ENCODE measurements at regions not wholly inside any gene's neighbourhood (a gene's known extent, or its start where the extent isn't known, plus 50 kb on each side); places are given as distances from the start of the nearest gene placed in this dataset.

DNA sequence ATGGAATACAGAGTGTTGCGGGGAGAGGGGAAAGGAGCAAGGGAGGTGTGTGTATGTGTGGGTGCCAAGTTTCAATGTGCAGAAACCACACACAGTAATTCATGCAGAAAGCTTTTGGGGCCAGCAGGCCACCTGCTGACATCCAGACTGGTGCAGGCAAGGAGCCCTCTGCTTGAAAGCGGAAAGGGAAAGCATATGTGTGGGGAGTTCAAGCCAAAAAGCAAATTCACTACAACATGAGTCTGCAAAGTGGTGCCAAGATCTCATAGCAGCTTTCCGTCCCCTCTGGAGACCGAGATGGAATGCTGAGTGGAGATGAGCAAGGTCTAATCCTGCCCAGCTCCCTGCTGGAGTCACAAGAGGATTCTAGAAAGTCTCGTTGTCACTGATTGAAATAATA is 159.7 kb upstream of the VLDLR start:
- DNase-seq, result peak; percentile 36

DNA sequence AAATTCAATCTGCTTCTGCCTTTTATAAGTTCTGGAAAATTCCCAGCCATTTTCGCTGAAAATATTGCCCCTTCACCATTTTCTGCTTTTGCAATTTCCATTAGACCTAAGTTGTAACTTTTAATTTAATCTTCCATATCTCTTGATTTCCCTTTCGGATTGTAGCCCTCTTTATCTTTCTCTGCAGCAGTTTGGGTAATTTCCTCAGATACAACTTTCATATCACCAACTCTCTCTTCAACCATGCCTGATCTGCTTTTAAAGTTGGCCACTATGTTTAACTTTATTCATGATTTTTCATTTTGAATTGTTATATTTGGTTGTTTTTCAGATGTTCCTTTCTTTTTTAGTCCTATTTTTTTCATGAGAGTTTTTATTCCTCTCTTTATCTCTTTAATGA is 157.0 kb upstream of the VLDLR start:
- no peak for DNase-seq

DNA sequence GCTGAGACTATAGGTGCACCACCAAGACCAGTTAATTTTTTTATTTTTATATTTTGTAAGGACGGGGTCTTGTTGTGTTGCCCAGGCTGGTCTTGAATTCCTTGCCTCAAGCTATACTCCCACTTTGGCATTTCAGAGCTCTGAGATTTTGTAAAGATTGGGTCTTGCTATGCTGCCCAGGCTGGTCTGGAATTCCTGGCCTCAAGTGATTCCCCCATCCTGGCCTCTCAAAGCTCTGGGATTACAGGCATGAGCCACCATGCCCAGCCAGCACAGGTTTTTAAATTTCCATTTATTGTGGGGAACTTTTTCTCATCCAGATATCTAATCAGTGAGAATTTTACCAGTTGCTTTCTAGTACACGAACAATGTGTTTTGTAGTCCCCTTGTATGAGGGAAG is 156.1 kb upstream of the VLDLR start:
- no peak for DNase-seq

DNA sequence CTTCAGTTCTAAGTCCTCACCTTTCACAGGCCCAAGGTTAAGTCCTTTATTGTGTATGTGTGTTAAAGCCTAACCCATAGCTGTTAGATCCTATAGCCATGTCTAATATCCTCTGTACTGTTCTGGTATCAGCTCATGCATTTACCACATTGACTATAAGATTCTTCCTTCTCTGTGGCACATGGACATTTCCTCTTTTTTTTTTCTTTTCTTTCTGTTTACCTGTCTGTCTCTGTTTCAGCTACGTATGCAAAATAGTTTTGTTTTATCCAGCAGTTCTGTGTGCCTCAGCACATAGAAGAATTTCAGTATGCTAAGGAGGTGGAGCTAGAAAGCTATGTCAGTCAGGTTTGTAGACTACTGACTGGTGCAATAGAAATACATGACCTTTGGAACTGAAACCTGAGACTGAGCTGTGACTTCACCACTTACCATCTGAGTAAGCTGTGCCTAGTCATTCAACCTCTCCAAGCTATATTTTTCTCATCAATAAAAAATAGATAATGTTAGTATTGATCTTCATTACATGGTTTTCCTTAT is 155.6 kb upstream of the VLDLR start:
- no peak for DNase-seq

DNA sequence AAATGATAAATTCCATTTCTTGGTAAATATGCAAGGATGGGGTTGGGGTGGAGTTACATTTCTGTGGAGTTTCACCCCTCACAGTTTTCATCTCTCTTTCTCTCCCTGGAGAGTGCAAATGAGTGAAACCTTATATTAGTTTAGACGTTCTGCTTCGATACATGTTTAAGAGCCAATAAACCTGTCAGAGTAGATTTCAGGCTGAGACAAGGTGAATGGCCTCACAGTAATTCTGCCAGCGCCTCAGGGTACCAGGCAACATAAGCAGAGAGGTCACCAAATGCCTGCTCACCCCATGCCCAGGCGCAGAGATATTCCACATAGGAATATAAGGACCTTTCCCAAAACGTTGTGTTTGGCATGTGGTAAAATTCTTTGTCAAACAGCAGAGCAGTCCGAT is 154.9 kb upstream of the VLDLR start:
- no peak for DNase-seq

DNA sequence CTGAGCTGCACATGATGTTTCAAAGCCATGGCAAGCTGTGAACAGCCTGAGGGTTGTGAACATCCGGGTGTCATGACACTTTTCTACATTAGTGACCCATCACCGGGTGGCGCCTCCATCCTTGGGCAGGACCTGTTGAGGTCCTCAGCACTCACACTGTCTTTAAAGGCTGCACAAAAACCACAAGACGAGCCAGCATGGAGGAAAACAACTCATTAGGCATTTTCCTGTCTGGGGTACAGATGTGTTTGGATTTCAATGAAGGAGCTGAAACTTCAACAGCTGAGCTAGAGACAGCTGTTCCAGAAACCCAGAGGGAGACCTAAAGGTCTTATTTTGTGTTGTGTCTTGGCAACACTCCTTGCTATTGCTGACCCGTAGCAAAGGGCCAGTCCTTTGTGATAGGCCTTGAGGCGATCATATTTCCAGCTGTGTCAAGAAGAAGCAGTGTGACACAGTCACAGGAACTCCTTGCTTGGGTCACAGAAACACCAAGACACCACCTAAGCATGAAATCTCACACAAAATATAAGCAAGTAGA is 151.8 kb upstream of the VLDLR start:
- peak; percentile 12 for DNase-seq

DNA sequence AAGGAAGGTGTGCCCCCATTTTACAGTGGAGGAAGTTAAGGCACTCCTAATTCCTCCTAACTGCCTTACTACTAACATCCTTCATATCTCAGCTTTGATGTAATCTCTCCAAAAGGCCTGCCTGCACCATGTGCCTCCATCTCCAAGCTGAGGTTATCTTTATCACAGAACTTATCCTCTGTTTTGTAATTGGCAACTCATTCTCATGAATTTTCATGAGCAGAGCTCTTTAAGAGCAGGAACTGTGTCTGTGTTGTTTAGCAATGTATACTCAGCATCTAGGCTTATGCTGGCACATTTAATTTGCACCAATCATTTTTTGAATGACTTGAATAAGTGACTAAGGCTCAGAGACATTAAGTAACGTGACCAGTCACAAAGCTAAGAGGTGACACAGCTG is 147.9 kb upstream of the VLDLR start:
- DNase-seq, result no peak

DNA sequence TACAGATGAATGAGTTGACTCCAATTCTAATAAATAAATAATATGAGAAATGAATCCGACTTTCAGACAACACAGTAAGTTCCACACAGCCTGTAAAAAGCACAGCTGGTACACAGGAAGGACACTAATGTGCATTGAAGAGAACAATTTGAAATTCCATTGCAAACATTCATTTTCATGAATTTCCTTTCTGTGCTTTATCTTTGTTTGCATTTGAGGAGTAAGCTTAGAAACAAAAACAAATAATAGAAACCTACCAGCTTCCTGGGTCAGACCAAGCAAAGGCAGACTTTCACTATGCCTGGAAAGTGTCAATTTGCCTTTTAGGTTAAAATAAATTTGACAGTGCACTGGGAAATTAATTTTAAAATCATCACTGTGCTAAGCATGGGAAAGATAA is 143.8 kb upstream of the VLDLR start:
- DNase-seq, result peak; percentile 78

DNA sequence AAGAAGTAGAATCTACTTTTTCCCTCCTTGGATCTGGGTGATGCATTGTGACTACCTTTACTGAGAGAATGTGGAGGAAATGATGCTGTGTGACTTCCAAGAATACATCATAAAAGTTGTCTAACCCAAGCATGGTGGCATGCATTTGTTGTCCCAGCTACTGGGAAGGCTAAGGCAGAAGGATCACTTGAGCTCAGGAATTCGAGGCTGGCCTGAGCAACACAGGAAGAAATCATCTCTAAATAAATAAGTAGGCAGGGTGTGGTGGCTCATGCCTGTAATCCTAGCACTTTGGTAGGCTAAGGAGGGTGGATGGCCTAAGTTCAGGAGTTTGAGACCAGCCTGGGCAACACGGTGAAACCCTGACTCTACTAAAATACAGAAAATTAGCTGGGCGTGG is 143.2 kb upstream of the VLDLR start:
- DNase-seq, result peak; percentile 49

DNA sequence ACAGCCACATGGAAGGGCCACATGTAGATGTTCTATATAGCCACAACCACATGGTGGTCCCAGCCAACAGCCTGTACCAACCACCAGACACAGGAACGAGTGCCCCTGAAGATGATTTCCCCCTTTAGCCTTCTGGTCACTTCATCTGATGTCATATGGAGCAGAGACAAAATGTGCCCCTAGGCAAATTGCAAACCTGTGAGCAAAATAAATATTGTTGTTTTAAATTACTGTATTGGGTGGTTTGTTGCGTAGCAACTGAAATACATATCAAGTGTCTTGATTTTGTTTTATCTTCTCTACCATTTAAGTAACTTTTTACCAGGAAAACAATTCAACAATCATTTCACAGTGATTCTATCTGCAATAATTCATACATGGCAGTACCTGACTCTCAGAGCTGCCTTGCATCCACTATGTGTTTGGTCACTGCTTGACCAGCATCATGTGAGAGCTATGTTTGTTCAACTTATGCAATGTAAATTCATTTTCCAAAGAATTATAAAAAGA is 142.5 kb upstream of the VLDLR start:
- DNase-seq, result peak; percentile 13

DNA sequence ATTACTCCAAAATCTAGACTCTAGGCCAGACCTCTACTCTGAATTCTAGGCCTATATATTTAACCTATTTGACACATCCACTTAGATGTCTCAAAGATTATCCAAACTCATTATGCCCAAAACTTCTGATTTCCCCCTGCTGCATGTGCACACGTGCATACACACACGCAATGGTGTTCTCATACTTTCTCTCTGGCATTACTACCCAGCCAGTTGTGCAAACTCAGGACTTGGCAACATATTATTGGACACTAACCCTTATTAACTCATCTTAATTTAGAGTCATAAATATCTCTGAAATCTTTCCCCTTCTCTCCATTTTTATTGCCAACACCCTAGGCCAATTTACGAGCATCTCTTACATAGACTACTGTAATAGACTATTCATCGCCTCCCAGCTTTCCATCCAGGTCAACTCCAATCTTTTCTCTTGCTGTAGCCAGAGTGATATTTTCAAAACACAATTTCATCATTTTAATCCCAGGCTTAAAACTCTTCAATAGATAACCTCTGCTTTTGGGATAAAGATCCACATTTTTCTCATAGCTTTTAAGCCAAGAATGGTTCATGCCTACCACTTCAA is 141.2 kb upstream of the VLDLR start:
- DNase-seq, result no peak

DNA sequence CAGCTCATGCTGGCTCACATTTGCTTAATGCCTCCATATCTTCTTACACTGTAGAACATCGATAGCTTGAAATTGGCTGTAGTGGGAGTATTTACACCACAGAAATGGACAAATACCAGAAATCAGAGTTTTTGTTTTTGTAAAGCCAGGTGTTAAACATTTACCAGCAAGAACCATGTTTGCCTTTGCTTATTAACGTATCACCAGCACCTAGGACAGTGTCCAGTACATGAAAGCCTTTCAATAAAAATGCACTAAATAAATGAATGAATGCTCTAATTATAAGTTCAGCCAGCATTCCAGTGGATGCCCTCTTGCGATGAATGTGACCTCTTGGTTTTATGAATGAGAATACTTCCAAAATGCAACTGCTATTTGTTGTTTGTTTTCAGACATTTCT is 140.4 kb upstream of the VLDLR start:
- no peak for DNase-seq

DNA sequence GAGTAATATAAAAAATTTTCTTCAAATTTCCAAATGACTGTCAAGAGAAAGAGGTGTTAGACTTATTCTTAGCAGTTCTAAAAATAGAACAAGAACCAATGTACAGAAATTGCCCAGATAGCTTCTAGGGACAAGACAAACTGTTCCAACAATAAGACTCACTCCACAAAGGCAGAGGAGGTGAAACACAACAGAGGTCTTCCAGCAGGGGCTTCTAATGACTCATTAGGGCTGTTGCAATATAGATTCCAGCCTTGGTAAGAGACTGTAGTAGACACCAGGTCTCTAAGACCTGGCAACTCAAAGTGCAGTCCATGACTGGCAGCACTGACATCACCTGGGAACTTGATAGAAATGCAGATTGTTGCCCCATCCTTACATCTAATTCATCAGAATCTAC is 134.6 kb upstream of the VLDLR start:
- no peak for DNase-seq

DNA sequence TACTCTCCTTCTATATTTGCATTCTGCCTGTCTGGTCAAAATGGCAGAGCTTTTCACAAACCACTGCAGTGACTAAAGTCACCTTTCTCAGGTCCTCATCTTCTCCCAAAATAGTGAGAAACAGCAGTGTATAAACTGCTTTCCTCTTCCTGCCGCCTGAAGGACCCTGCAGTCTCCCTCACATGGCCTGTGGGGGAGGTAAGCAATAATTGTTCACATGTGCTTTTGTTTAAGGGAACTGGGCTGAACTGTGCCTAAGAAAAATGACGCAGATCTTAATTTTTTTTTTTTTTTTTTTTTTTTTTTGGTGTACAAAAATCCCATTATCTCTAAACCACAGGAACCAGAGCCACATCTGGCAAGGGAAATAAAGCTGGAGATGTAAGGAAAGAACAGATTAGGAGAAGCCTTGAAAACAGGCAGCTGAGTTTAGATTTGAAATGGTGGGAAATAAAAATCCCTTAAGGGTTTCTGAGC is 131.7 kb upstream of the VLDLR start:
- DNase-seq, result peak; percentile 55

DNA sequence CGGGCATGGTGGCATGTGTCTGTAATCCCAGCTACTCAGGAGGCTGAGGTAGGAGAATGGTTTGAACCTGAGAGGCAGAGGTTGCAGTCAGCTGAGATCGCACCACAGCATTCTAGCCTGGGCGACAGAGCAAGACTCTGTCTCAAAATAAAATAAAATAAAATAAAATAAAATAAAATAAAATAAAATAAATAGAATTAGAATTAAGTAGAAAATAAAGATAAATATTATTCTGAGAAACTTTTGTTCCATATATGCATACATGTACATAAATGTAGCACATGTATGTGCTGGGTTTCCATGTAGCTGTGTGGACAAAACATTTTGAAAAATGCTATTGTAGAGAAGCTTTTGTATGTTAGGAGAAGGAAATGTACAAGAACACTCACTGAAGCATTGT is 129.4 kb upstream of the VLDLR start:
- DNase-seq, result no peak

DNA sequence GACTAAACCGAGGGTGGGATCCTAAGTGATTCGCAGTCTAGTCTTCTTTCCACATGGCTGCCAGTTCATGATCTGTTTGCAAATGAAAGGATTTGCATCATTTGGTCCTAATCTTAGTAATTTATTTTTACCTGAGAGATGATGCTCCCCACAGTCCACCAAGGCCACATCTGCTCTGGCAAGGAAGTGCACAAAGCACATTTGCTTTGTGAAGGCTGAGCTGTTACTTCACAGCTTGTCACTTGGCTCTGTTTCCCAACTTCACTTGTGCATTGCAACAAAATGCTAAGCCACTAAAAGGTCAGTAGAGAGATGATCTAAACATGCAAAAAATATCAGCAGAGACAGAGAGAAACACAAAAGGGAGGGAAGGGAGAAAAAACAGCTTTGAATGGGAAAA is 128.5 kb upstream of the VLDLR start:
- no peak for DNase-seq

DNA sequence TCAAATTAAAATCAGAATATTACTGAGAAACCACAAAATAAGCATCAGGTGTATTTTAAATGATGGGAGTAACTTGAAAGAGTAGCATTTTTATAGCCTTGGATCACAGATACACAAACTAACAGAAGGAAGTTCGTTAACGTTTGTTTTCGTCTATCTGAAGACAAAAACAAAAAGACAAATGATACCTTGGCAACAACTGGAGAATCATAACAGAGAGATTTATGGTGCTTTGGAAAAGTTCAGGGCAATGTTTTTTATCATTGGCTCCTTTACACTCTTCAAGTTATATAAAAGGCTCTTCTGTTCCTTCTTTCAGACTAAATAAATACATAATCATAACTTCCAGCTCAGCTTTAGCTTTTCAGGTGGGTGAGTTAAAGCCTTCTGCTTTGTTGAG is 128.1 kb upstream of the VLDLR start:
- no peak for DNase-seq

DNA sequence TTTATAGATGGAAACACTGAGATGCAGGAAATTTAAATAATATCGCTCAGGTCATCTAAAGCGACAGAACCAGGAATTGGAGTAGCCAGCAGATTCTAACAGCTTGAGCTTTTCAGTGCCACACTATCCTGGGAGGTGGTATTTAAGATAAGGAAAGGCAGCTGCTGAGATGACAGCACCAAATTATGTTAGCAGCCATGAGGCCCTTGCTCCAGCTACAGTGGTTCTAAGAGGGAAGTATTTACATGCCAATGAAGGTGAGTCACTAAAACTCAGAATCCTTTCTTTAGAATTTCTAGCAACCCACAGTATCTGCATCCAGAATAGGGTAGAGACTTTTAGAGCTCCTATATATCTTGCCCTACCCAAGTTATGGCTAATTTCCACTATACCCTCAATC is 127.0 kb upstream of the VLDLR start:
- DNase-seq, result peak; percentile 79

DNA sequence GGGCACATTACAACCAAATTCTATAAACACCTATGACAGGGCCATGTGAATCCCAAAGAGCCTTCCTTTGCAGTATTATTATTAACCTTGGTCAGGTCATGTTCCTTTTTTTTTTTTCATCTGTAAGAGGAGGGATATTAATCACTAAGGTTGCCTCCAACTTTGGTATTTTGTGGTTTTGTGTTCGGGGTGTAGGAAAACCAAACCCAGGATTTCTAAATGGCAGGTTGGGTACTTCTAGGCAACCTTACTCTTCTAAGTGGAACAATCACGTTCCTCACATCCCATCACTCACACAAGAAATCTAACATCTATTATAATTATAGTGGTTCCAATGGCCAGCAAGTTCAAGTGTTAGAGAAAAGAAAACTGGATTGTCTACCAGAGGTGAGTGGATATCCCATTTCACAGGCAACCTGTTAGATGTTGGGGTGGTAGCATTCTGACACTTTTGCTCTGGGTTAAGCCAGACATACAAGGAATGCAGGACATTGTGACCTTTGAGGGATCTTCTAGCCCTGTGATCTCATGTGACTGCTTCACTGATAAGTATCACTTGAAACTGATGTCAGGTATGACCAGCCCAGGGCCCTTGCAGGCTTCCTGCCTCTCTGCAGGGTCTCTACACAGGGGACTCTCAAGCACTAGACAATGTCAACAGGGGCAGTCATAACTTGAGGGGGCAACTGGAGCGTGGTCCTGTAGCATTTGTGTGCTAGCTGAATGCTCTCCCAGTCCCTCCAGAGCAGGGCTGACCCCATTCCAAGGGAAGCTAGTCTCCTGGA is 126.2 kb upstream of the VLDLR start:
- DNase-seq, result no peak

DNA sequence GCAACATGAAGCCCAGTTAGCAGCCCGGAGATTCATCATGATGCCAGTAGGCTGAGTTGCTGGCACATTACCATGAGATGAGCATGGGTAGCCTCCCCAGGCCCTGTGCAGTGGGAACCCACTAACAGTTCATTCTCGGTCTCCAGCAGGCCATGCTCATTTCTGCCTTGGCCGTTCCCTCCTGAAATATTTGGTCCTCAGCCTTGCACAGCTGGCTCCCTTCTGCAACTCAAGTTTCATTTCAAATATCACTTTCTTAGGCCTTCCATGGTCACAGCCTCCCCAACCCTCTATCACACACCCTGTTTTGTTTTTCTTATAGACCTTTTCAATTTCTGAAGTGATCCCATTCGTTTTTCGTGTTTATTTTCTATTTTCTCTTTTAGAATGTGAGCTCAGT is 125.4 kb upstream of the VLDLR start:
- no peak for DNase-seq

DNA sequence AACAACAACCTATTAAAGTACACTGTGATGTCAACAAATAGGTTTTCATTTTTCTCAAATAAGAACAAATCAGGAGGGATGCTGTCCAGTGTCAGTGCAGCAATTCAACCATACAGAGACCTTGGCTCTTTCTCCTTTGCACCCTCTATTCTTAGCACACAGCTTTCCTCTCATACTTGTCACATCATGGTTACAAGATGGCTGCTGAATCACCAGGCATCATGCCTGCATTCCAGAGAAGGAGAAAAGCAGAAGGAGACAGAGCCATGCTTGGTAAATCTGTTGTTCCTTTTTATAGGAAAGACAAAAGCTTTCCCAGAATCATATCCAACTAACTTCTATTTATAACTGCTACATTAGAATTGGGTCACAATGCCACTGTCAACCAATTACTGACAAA is 124.7 kb upstream of the VLDLR start:
- no peak for DNase-seq

DNA sequence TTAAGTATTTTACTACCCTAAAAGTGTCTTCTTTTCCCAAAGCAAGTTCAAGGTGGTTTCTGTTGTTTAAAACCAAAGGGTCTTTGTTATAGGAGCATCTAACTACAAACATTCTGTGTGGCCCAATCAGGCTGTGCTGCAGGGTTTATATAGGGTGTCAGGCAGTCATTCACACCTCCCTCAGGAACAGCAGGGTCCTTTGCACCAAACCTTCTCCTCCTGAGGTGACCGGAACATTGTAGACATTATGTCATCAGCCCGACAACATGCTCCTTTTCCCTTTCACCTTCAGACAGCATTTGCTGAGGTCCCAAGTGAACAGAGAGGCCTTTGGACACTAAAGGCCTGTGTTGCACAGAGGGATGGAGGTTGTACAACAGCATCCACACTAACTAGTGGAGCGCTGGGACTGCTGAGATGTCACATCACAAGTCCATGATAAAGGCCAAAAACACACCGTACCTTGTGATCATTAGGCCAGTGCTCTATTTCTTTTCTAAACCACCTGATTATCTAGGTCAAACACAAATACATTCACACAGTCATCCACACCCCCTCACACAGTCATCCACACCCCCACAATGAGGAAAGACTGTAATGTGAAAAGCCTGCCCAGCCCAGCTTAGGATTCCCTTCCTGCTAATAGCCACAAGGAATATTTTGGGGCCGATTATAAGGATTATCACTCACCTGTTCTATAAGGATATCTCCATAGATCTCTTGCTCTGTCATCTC is 123.8 kb upstream of the VLDLR start:
- DNase-seq, result no peak

DNA sequence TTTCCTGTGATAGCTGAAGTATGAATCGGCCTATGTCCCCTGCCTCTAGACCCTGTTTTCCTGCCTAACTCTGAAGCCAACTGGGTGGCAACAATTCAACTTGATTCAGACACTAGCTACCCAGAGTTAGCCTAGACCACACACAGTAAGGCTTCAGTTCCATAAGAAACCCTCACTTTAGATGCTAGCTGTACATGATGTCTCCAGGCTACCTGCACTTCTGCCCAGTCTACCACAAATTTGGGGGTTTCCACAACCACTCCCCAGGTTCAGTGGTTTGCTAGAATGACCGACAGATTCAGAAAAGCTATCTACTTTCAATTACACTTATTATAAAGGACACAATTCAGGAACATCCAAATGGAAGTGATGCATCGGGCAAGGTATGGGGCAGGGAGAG is 119.4 kb upstream of the VLDLR start:
- DNase-seq, result no peak

Data from fibroblast of skin of back (primary cell).